ENCODE measurements at regions not wholly inside any gene's neighbourhood (a gene's known extent, or its start where the extent isn't known, plus 50 kb on each side); places are given as distances from the start of the nearest gene placed in this dataset.

- in situ Hi-C loops (cut with HindIII; ENCODE audit: extremely low pct_ligation_motif_present, low pct_unique_long_range_greater_than_20kb) (no loop called here), intact Hi-C loops (cut with micrococcal nuclease; ENCODE audit: unreplicated experiment) (no loop called here)
- no peak overlapping the region for H3K4me3 ChIP-seq (replicated peaks in 1 of 3; ENCODE audit: insufficient read depth in 1 of 3, low read depth in 2 of 3, low read length in 3 of 3)
- no peaks in the 10 kb centered on the region for H4K20me1 ChIP-seq (ENCODE audit: insufficient read depth, low read length)
- H3K27me3 ChIP-seq (ENCODE audit: control insufficient read depth in 1 of 2, insufficient read depth in 2 of 2, low read length in 2 of 2): no peaks in the 10 kb centered on the region
- H3K79me2 ChIP-seq (ENCODE audit: insufficient read depth, low read length): no peaks in the 10 kb centered on the region
- 50% methylated on average over 2 of the region's 3 CpGs for WGBS (ENCODE audit: low lambda C conversion rate)
- ATAC-seq (no peak), DNase-seq (ENCODE audit: low spot score) (no peak), FAIRE-seq (no peak)
- BruUV-seq (replicated peaks): no TSS peak
- TF ChIP-seq ARNT2 (CRISPR knock-in tag; IDR thresholded peaks at IDR 0.05; ENCODE audit: low read depth): no peak
- no peak for TF ChIP-seq KDM5B (CRISPR knock-in tag; IDR thresholded peaks at IDR 0.05; ENCODE audit: borderline replicate concordance)
- TF ChIP-seq FOXO4 (CRISPR knock-in tag; conservative IDR thresholded peaks at IDR 0.05): no peak
- no peak for TF ChIP-seq NFE2L1 (CRISPR knock-in tag; IDR thresholded peaks at IDR 0.05; ENCODE audit: borderline replicate concordance)
- no peak for TF ChIP-seq DBP (CRISPR knock-in tag; IDR thresholded peaks at IDR 0.05; ENCODE audit: not compliant biosample characterization)
- no peak for TF ChIP-seq TEAD2 (CRISPR knock-in tag; IDR thresholded peaks at IDR 0.05)
- no peak for TF ChIP-seq ZNF501 (CRISPR knock-in tag; IDR thresholded peaks at IDR 0.05)
- no peak for TF ChIP-seq ZBTB38 (CRISPR knock-in tag; IDR thresholded peaks at IDR 0.05)
- TF ChIP-seq AKAP8 (CRISPR knock-in tag; IDR thresholded peaks at IDR 0.05): no peak
- TF ChIP-seq SMC3 (IDR thresholded peaks at IDR 0.05; ENCODE audit: low read length): no peak
- TF ChIP-seq PAF1 (CRISPR knock-in tag; IDR thresholded peaks at IDR 0.05): no peak
- H3K36me3 ChIP-seq (replicated peaks in 1 of 2; ENCODE audit: control insufficient read depth in 1 of 2, insufficient read depth in 2 of 2, low read length in 2 of 2): no peaks in the 10 kb centered on the region
- H3K4me1 ChIP-seq (ENCODE audit: insufficient read depth, low read length): no peaks in the 10 kb centered on the region
- no peak overlapping the region for H3K4me2 ChIP-seq (ENCODE audit: low read depth, low read length)
- H3K9me3 ChIP-seq (ENCODE audit: low read length): no peaks in the 10 kb centered on the region
- ChIA-PET CTCF (ENCODE audit: low intra/inter-chr PET ratio, low total read pairs) (no interaction called here), POLR2A (no interaction called here)
- no peak overlapping the region for H2AFZ ChIP-seq (ENCODE audit: low read length)
- H3K9ac ChIP-seq (ENCODE audit: insufficient read depth, low read depth, low read length): no peak overlapping the region
- no peak overlapping the region for H3K27ac ChIP-seq (ENCODE audit: extremely low read length, insufficient read depth, low read length)
These were observed 52.2 kb upstream of the FGF13 start for GRCh38 chrX:138763761-138764160.

Data from HepG2 (cell line).